Epithelial cell of proximal tubule (primary cell): ENCODE measurements at regions not wholly inside any gene's neighbourhood (a gene's known extent, or its start where the extent isn't known, plus 50 kb on each side); places are given as distances from the start of the nearest gene placed in this dataset.

Source experiments
- DNase-seq: peaks from one replicate; pipeline ENCODE4 v3.0.0-alpha.2; 2011; ENCODE audit warnings: low read depth
- H3K4me3 ChIP-seq: 2 replicates; pipeline ENCODE4 v1.5.1; 2011; ENCODE audit warnings: low read depth, mild to moderate bottlenecking, low read length
- TF ChIP-seq, protein P1 (sequence below): conservative IDR thresholded peaks from 2 replicates; pipeline ENCODE4 v1.5.1; 2012; ENCODE audit warnings: low read depth, mild to moderate bottlenecking, low read length

DNA sequence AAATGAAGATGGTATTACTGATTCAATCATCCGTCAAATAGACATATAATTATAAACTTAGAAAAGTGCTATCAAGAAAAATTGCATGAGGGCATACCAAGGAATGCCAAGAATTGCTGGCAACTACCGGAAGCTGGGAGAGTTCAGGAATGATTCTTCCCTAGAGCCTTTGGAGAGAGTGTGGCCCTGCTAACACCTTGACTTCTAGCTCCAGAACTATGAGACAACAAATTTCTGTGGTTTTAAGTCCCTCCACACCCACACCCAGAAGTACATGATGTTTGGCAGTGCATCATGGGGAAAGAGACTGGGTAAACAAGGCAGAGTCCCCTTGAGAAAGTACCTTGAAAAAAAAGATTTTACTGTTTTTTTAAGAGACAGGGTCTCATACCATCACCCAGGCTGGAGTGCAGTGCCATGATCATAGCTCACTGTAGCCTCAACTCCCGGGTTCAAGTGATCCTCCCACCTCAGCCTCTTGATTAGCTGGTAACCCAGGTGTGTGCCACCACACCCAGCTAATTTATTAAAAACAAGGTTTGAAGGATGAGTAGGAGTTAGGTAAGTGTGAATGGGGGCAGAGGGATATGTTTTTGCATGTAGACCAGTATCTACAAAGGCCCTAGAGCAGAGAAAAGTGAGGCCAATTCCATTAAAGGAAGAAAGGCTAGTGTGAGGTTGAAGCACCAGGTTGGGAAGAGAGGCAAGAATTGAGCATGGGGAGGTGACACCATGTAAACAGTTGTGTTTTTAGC is 53.1 kb downstream of the GSX2 start:
- H3K4me3 ChIP-seq = no peak overlapping the region
- TF ChIP-seq, protein P1, sequence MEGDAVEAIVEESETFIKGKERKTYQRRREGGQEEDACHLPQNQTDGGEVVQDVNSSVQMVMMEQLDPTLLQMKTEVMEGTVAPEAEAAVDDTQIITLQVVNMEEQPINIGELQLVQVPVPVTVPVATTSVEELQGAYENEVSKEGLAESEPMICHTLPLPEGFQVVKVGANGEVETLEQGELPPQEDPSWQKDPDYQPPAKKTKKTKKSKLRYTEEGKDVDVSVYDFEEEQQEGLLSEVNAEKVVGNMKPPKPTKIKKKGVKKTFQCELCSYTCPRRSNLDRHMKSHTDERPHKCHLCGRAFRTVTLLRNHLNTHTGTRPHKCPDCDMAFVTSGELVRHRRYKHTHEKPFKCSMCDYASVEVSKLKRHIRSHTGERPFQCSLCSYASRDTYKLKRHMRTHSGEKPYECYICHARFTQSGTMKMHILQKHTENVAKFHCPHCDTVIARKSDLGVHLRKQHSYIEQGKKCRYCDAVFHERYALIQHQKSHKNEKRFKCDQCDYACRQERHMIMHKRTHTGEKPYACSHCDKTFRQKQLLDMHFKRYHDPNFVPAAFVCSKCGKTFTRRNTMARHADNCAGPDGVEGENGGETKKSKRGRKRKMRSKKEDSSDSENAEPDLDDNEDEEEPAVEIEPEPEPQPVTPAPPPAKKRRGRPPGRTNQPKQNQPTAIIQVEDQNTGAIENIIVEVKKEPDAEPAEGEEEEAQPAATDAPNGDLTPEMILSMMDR = no peak
- DNase-seq = peak; percentile 52

DNA sequence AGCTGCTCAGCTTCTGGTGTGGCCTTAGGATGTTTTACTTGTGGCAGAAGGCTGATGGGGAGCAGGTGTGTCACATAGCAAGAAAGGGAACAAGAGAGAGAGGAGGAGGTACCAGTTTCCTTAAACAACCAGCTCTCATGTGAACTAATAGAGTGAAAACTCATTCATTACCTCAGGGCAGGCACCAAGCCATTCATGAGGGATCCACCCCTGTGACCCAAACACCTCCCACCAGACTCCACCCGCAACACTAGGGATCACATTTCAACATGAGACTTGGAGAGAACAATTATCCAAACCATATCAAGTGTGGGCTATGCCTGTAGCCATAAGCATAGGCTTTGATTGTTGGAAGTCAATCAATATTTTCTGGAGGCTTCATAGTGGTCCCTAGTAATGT is 56.0 kb downstream of the GSX2 start:
- no peak overlapping the region for H3K4me3 ChIP-seq
- no peak for DNase-seq
- TF ChIP-seq, protein P1 = no peak

- H3K4me3 ChIP-seq = no peak overlapping the region
- TF ChIP-seq, protein P1 = no peak
- no peak for DNase-seq
These were observed 57.6 kb downstream of the GSX2 start for GRCh38 chr4:54157606-54158005.

DNA sequence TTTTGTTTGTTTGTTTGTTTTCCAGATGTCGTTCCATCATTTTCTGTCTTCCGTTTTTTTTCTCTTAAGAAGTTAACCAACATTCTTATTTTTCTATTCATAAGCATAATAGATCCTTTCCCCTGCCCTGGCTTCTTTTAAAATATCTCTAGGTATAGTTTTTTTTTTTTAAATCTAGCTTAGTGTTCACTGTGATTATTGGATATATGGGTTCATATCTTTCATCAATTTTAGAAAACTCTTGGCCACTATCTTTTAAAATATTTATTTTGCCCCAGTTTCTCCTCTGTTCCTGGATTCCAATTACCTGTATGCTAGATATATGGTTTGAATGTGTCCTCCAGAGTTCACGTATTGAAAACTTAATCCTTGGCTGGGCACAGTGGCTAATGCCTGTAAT is 59.6 kb downstream of the GSX2 start:
- TF ChIP-seq, protein P1 = no peak
- DNase-seq = no peak
- no peak overlapping the region for H3K4me3 ChIP-seq

GRCh38 chr4:54165011-54165410 is 64.1 kb upstream of the PDGFRA start:
- TF ChIP-seq, protein P1 = no peak
- no peak overlapping the region for H3K4me3 ChIP-seq

DNA sequence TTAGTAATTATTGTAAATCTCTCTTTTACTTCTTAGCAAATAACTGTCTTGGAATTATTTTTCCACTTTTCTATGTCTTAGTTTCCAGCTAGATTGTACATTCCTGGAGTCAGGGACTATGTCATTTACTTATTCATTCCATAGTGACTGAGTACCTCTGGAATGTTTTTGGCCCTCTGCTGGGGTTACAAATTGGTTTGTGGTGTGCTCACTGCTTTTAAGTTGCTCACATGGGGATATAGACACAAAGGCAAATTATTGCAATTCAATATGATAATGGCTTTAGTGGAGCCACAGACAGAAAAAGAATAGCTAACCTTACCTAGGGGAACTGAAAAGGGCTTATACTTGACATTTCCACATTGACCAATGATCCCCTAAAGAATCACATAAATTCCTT is 63.7 kb upstream of the PDGFRA start:
- TF ChIP-seq, protein P1 = no peak
- DNase-seq = peak; percentile 83
- H3K4me3 ChIP-seq = no peak overlapping the region

More at GRCh38 chr4:54165011-54165410, 64.1 kb upstream of the PDGFRA start:
- no peak for DNase-seq

- TF ChIP-seq, protein P1 = no peak
- H3K4me3 ChIP-seq = no peak overlapping the region
- no peak for DNase-seq
These were observed 61.6 kb upstream of the PDGFRA start for GRCh38 chr4:54167508-54167907.
